ENCODE measurements at regions not wholly inside any gene's neighbourhood (a gene's known extent, or its start where the extent isn't known, plus 50 kb on each side); places are given as distances from the start of the nearest gene placed in this dataset.

- H3K9me3 ChIP-seq (replicated peaks in 1 of 3): no peaks in the 10 kb centered on the region
- 91 to 96% (median 93%) methylated on average over 9 of the region's 9 CpGs for WGBS, 4 donors
- H3K27ac ChIP-seq: no peak overlapping the region
- TF ChIP-seq CTCF (IDR thresholded peaks at IDR 0.05) (no peak), POLR2A (IDR thresholded peaks at IDR 0.05) (no peak)
- intact Hi-C loops (cut with DNase I): no loop called here
- H3K27me3 ChIP-seq: no peaks in the 10 kb centered on the region
- DNase-seq: no peak
- H3K4me1 ChIP-seq (replicated peaks in 1 of 2): peaks cover 0 to 4% of the 10 kb centered on the region in 2 donors
- H3K4me3 ChIP-seq: no peak overlapping the region
- no peaks in the 10 kb centered on the region for H3K36me3 ChIP-seq (replicated peaks in 1 of 2)
Observed at GRCh38 chr5:124844371-124844920, 98.0 kb upstream of the ZNF608 start.

- no peaks in the 10 kb centered on the region for H3K9me3 ChIP-seq (replicated peaks in 1 of 3)
- no peaks in the 10 kb centered on the region for H3K4me1 ChIP-seq (replicated peaks in 1 of 2)
- intact Hi-C loops (cut with DNase I): no loop called here
- no peaks in the 10 kb centered on the region for H3K36me3 ChIP-seq (replicated peaks in 1 of 2)
- no peak overlapping the region for H3K27ac ChIP-seq
- H3K27me3 ChIP-seq: no peaks in the 10 kb centered on the region
- 80 to 94% (median 85%) methylated on average over 3 of the region's 3 CpGs for WGBS, 4 donors
- no peak for DNase-seq
- TF ChIP-seq CTCF (IDR thresholded peaks at IDR 0.05) (no peak), POLR2A (IDR thresholded peaks at IDR 0.05) (no peak)
- H3K4me3 ChIP-seq: no peak overlapping the region
Observed at GRCh38 chr5:124847907-124848306, 101.5 kb upstream of the ZNF608 start.

- Histone ChIP-seq H3K4me3 (no peak overlapping the region), H3K27ac (no peak overlapping the region), H3K9me3 (replicated peaks in 1 of 3) (no peaks in the 10 kb centered on the region), H3K36me3 (replicated peaks in 1 of 2) (no peaks in the 10 kb centered on the region), H3K27me3 (no peaks in the 10 kb centered on the region), H3K4me1 (replicated peaks in 1 of 2) (no peaks in the 10 kb centered on the region)
- TF ChIP-seq POLR2A (IDR thresholded peaks at IDR 0.05) (no peak), CTCF (IDR thresholded peaks at IDR 0.05) (no peak)
- intact Hi-C loops (cut with DNase I): no loop called here
- WGBS, 4 donors: 85 to 97% (median 90%) methylated on average over 3 of the region's 3 CpGs
- no peak for DNase-seq
Observed at GRCh38 chr5:124849774-124850173, 103.3 kb upstream of the ZNF608 start.

GRCh38 chr5:124856726-124857125, 110.3 kb upstream of the ZNF608 start:
- no peaks in the 10 kb centered on the region for H3K9me3 ChIP-seq (replicated peaks in 1 of 3)
- H3K4me1 ChIP-seq (replicated peaks in 1 of 2): peaks cover 0 to 6% of the 10 kb centered on the region in 2 donors
- TF ChIP-seq POLR2A (IDR thresholded peaks at IDR 0.05) (no peak), CTCF (IDR thresholded peaks at IDR 0.05) (no peak)
- no peak overlapping the region for H3K27ac ChIP-seq
- intact Hi-C loops (cut with DNase I): no loop called here
- no peaks in the 10 kb centered on the region for H3K27me3 ChIP-seq
- DNase-seq: no peak
- H3K36me3 ChIP-seq (replicated peaks in 1 of 2): no peaks in the 10 kb centered on the region
- WGBS, 4 donors: 94 to 97% (median 95%) methylated on average over 3 of the region's 3 CpGs
- H3K4me3 ChIP-seq: no peak overlapping the region
